Panc1 (cell line): ENCODE measurements at regions not wholly inside any gene's neighbourhood (a gene's known extent, or its start where the extent isn't known, plus 50 kb on each side); places are given as distances from the start of the nearest gene placed in this dataset.
"Not testable (repeated sequence)": the region's sequence is repeated elsewhere in the genome, so short reads cannot be mapped to it uniquely, and the experiment has no call there.

Experiments
- ATAC-seq: fragments of 200-7000 bp; cut with Tn5 transposase; 2 replicates; pipeline ENCODE4 v1.9.1; 2020; ENCODE audit warnings: mild to moderate bottlenecking, moderate library complexity
- BruUV-seq: library from RNA; stranded (reverse); fragments of 400-500 nt; replicated peaks from 2 replicates; lab custom pipeline; 2021; lab: Mats Ljungman, UMichigan
- CTCF ChIA-PET: fragments of 300-600 bp; sonication (Branson Sonifier 250); formaldehyde crosslinking; loops from one replicate; lab custom pipeline; 2022; ENCODE audit warnings: antibody characterized with exemption; lab: Charles Lee
- POLR2A ChIA-PET: fragments of 300-600 bp; sonication (Branson Sonifier 250); formaldehyde crosslinking; loops from one replicate; lab custom pipeline; 2022; ENCODE audit warnings: antibody characterized with exemption; lab: Charles Lee
- DNase-seq: peaks from one replicate; pipeline ENCODE4 v3.0.0-alpha.2; 2010; ENCODE audit warnings: low read depth, low spot score
- H3K27ac ChIP-seq: 2 replicates; pipeline ENCODE4 v1.5.1; 2011; ENCODE audit warnings: mild to moderate bottlenecking, low read length, inconsistent platforms
- H3K27me3 ChIP-seq: fragments of 200-500 bp; sonication (Bioruptor generic); 2 replicates; pipeline ENCODE4 v1.6.0; 2014; ENCODE audit warnings: low read length, inconsistent platforms; ENCODE audit not compliant: control insufficient read depth, insufficient read depth
- H3K36me3 ChIP-seq: fragments of 200-500 bp; sonication (Bioruptor generic); 2 replicates; pipeline ENCODE4 v1.5.1; 2014; ENCODE audit warnings: inconsistent platforms, mild to moderate bottlenecking, low read length, moderate library complexity; ENCODE audit not compliant: control insufficient read depth, insufficient read depth
- H3K4me1 ChIP-seq: 2 replicates; pipeline ENCODE4 v1.5.1; 2011; ENCODE audit warnings: inconsistent platforms, mild to moderate bottlenecking, low read length, moderate library complexity; ENCODE audit not compliant: control insufficient read depth, insufficient read depth
- H3K4me3 ChIP-seq, 2 experiments: 2 replicates each; pipeline ENCODE4 v1.5.1; 2011 to 2012; ENCODE audit warnings: low read depth in 2 of 2, low read length in 2 of 2, mild to moderate bottlenecking in 2 of 2, inconsistent platforms in 1 of 2, moderate library complexity in 1 of 2
- H3K9me3 ChIP-seq: fragments of 200-500 bp; sonication (Bioruptor generic); 2 replicates; pipeline ENCODE4 v1.5.1; 2014; ENCODE audit warnings: low read depth, mild to moderate bottlenecking, inconsistent platforms, low read length, moderate library complexity; ENCODE audit not compliant: control insufficient read depth, insufficient read depth
- POLR2AphosphoS5 ChIP-seq: IDR thresholded peaks from 2 replicates; pipeline ENCODE4 v1.6.1; 2012; ENCODE audit warnings: mild to moderate bottlenecking, low read depth, low read length, moderate library complexity
- SIN3A ChIP-seq: IDR thresholded peaks from 2 replicates; pipeline ENCODE4 v1.6.1; 2012; ENCODE audit warnings: low read depth, mild to moderate bottlenecking, low read length, moderate library complexity, borderline replicate concordance; ENCODE audit not compliant: insufficient read depth
- TCF7L2 ChIP-seq: IDR thresholded peaks from 2 replicates; pipeline ENCODE4 v1.6.1; 2011; ENCODE audit warnings: mild to moderate bottlenecking, low read depth, low read length, inconsistent platforms
- in situ Hi-C: cut with HindIII; loops from 2 replicates; pipeline ENCODE4 v1.10.0; 2016; ENCODE audit warnings: low sequenced_read_pairs, low pct_unique_long_range_greater_than_20kb
- intact Hi-C: fragments of 100-400 bp; cut with micrococcal nuclease; formaldehyde crosslinking; loops from one replicate; pipeline ENCODE4 v1.10.0; 2022; ENCODE audit not compliant: unreplicated experiment
- TF ChIP-seq, protein P1 (sequence below), 2 experiments: IDR thresholded peaks; 2 replicates each; pipeline ENCODE4 v1.6.1; 2011 to 2012; ENCODE audit warnings: low read depth in 2 of 2, control low read depth in 1 of 2, low read length in 1 of 2, mild to moderate bottlenecking in 1 of 2, moderate library complexity in 1 of 2; ENCODE audit not compliant: insufficient read depth in 1 of 2
- TF ChIP-seq, protein P2 (sequence below): fragments of 450-650 bp; IDR thresholded peaks from 2 replicates; pipeline ENCODE4 v1.5.1; 2017; ENCODE audit warnings: mild to moderate bottlenecking

GRCh38 chr7:51823437-51823836, 506.8 kb upstream of the COBL start:
- Histone ChIP-seq H3K4me3 (no peak overlapping the region), H3K27me3 (no peaks in the 10 kb centered on the region), H3K9me3 (no peaks in the 10 kb centered on the region), H3K4me1 (no peaks in the 10 kb centered on the region), H3K36me3 (no peaks in the 10 kb centered on the region), H3K27ac (no peak overlapping the region)
- BruUV-seq = no TSS peak
- ChIA-PET CTCF (no interaction called here), POLR2A (no interaction called here)
- no peak for DNase-seq
- in situ Hi-C loops = no loop called here
- TF ChIP-seq, protein P1, sequence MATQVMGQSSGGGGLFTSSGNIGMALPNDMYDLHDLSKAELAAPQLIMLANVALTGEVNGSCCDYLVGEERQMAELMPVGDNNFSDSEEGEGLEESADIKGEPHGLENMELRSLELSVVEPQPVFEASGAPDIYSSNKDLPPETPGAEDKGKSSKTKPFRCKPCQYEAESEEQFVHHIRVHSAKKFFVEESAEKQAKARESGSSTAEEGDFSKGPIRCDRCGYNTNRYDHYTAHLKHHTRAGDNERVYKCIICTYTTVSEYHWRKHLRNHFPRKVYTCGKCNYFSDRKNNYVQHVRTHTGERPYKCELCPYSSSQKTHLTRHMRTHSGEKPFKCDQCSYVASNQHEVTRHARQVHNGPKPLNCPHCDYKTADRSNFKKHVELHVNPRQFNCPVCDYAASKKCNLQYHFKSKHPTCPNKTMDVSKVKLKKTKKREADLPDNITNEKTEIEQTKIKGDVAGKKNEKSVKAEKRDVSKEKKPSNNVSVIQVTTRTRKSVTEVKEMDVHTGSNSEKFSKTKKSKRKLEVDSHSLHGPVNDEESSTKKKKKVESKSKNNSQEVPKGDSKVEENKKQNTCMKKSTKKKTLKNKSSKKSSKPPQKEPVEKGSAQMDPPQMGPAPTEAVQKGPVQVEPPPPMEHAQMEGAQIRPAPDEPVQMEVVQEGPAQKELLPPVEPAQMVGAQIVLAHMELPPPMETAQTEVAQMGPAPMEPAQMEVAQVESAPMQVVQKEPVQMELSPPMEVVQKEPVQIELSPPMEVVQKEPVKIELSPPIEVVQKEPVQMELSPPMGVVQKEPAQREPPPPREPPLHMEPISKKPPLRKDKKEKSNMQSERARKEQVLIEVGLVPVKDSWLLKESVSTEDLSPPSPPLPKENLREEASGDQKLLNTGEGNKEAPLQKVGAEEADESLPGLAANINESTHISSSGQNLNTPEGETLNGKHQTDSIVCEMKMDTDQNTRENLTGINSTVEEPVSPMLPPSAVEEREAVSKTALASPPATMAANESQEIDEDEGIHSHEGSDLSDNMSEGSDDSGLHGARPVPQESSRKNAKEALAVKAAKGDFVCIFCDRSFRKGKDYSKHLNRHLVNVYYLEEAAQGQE (IDR thresholded peaks at IDR 0.05; ENCODE audit: insufficient read depth in 1 of 2, low read depth in 2 of 2, low read length in 1 of 2) = no peak
- no peak for TF ChIP-seq SIN3A
- TF ChIP-seq TCF7L2 = no peak
- TF ChIP-seq POLR2AphosphoS5 = no peak
- TF ChIP-seq, protein P2, sequence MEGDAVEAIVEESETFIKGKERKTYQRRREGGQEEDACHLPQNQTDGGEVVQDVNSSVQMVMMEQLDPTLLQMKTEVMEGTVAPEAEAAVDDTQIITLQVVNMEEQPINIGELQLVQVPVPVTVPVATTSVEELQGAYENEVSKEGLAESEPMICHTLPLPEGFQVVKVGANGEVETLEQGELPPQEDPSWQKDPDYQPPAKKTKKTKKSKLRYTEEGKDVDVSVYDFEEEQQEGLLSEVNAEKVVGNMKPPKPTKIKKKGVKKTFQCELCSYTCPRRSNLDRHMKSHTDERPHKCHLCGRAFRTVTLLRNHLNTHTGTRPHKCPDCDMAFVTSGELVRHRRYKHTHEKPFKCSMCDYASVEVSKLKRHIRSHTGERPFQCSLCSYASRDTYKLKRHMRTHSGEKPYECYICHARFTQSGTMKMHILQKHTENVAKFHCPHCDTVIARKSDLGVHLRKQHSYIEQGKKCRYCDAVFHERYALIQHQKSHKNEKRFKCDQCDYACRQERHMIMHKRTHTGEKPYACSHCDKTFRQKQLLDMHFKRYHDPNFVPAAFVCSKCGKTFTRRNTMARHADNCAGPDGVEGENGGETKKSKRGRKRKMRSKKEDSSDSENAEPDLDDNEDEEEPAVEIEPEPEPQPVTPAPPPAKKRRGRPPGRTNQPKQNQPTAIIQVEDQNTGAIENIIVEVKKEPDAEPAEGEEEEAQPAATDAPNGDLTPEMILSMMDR = no peak
- intact Hi-C loops = no loop called here
- no peak for ATAC-seq

DNA sequence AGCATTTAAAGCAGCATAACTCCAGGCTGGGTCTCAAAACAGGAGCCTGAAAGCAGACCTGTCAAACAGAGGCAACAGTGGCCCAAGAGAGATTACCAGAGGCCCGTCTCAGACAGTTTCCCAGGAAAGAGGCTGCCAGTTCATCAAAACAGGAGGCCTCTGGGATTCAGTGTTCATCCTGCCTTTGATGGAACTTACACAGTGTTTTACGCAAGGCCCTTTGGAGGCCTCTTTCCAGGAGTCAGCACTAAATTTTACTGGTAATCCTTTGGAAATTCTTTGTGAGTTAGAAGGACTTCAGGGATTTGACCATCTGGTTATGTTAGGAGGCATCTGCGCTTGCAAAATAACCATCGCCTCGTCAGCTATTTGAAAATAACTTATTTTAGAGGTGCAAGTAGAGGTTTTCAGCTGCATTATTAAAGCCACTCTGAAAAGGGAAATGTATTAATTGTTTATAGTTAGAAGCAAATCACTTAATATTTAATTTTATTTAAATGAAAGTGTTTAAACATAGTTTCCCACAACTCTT, 501.2 kb upstream of the COBL start:
- Histone ChIP-seq H3K36me3 (no peaks in the 10 kb centered on the region), H3K9me3 (no peaks in the 10 kb centered on the region), H3K4me1 (no peaks in the 10 kb centered on the region), H3K27me3 (no peaks in the 10 kb centered on the region), H3K27ac (no peak overlapping the region), H3K4me3 (no peak overlapping the region)
- TF ChIP-seq, protein P1 (IDR thresholded peaks at IDR 0.05; ENCODE audit: insufficient read depth in 1 of 2, low read depth in 2 of 2, low read length in 1 of 2) = no peak
- TF ChIP-seq SIN3A = no peak
- TF ChIP-seq POLR2AphosphoS5 = no peak
- TF ChIP-seq, protein P2 = no peak
- no peak for TF ChIP-seq TCF7L2
- ChIA-PET CTCF (no interaction called here), POLR2A (no interaction called here)
- ATAC-seq (no peak), DNase-seq (no peak)
- in situ Hi-C loops = no loop called here
- BruUV-seq = no TSS peak
- intact Hi-C loops = no loop called here

GRCh38 chr7:51805783-51806431, 489.3 kb upstream of the COBL start:
- in situ Hi-C loops, intact Hi-C loops, H3K27me3 ChIP-seq, CTCF ChIA-PET, BruUV-seq, H3K9me3 ChIP-seq, H3K36me3 ChIP-seq, DNase-seq, POLR2A ChIA-PET, H3K4me1 ChIP-seq, H3K4me3 ChIP-seq, ATAC-seq, H3K27ac ChIP-seq: not testable (repeated sequence)
